ENCODE measurements at regions not wholly inside any gene's neighbourhood (a gene's known extent, or its start where the extent isn't known, plus 50 kb on each side); places are given as distances from the start of the nearest gene placed in this dataset.

- Histone ChIP-seq H3K14ac (ENCODE audit: insufficient read length) (no peak overlapping the region), H3K23me2 (ENCODE audit: low read depth, low read length) (no peaks in the 10 kb centered on the region), H2BK5ac (ENCODE audit: low read depth, low read length) (no peak overlapping the region), H2AFZ (ENCODE audit: low read length) (no peak overlapping the region), H3K4me2 (ENCODE audit: insufficient read depth in 1 of 2, low read depth in 2 of 2, low read length in 2 of 2) (no peak overlapping the region), H3K56ac (replicated peaks; ENCODE audit: insufficient read length, low read depth, low read length) (no peak overlapping the region), H4K91ac (replicated peaks; ENCODE audit: insufficient read length, low read length) (no peak overlapping the region), H3K36me3 (ENCODE audit: control insufficient read depth in 2 of 4, insufficient read depth in 4 of 4, low read length in 3 of 4) (no peaks in the 10 kb centered on the region), H3K9ac (replicated peaks in 1 of 4; ENCODE audit: extremely low read depth in 1 of 4, low read depth in 3 of 4, low read length in 3 of 4) (no peak overlapping the region), H3K9me3 (ENCODE audit: insufficient read depth in 2 of 2, low read depth in 1 of 2, low read length in 1 of 2) (0 out of 4 replicates have a peak, but pooled peaks cover 3 to 7% of the 10 kb centered on the region in 2 experiments), H3K23ac (ENCODE audit: insufficient read length) (no peak overlapping the region), H2AK5ac (ENCODE audit: low read depth, low read length) (no peak overlapping the region), H3K79me2 (ENCODE audit: control insufficient read depth in 1 of 2, insufficient read depth in 2 of 2, low read length in 2 of 2) (no peaks in the 10 kb centered on the region), H4K8ac (ENCODE audit: extremely low read depth, insufficient read depth, low read length) (no peak overlapping the region), H3K27ac (ENCODE audit: low read depth, low read length) (no peak overlapping the region), H4K5ac (ENCODE audit: insufficient read length, low read depth, low read length) (no peak overlapping the region), H3K18ac (ENCODE audit: extremely low read depth, low read length) (no peak overlapping the region), H3K4me1 (replicated peaks in 1 of 4; ENCODE audit: control insufficient read depth in 3 of 4, insufficient read depth in 4 of 4, low read length in 3 of 4) (no peaks in the 10 kb centered on the region), H3K4me3 (ENCODE audit: extremely low read depth in 1 of 4, insufficient read depth in 2 of 4, low read depth in 3 of 4, low read length in 4 of 4) (no peak overlapping the region), H3K27me3 (replicated peaks in 1 of 4; ENCODE audit: control insufficient read depth in 3 of 4, extremely low read depth in 1 of 4, insufficient read depth in 3 of 4, low read length in 3 of 4) (no peaks in the 10 kb centered on the region), H2BK120ac (replicated peaks; ENCODE audit: low read depth, low read length) (no peak overlapping the region), H3K4ac (replicated peaks; ENCODE audit: insufficient read length, low read depth, low read length) (no peak overlapping the region), H2BK20ac (ENCODE audit: low read length) (no peak overlapping the region), H3K79me1 (ENCODE audit: low read depth, low read length) (no peaks in the 10 kb centered on the region), H2BK12ac (ENCODE audit: low read depth, low read length) (no peak overlapping the region), H2BK15ac (ENCODE audit: low read length) (no peak overlapping the region), H4K20me1 (replicated peaks in 1 of 2; ENCODE audit: control insufficient read depth in 1 of 2, insufficient read depth in 2 of 2, low read length in 2 of 2) (no peaks in the 10 kb centered on the region)
- TF ChIP-seq KDM5A (IDR thresholded peaks at IDR 0.05; ENCODE audit: low read length) (no peak), FOSL1 (IDR thresholded peaks at IDR 0.05; ENCODE audit: insufficient read depth, low read depth, low read length) (no peak), SP1 (IDR thresholded peaks at IDR 0.05; ENCODE audit: low read depth, low read length) (no peak), RBBP5 (IDR thresholded peaks at IDR 0.05; ENCODE audit: borderline replicate concordance, low read depth, low read length) (no peak), ZNF274 (IDR thresholded peaks at IDR 0.05; ENCODE audit: borderline replicate concordance, extremely low read depth, low read length) (no peak), TCF12 (IDR thresholded peaks at IDR 0.05; ENCODE audit: low read depth, low read length) (no peak), PHF8 (conservative IDR thresholded peaks at IDR 0.05; ENCODE audit: low read depth, low read length) (no peak), RFX5 (IDR thresholded peaks at IDR 0.05; ENCODE audit: borderline replicate concordance, low read depth, low read length) (no peak), CHD2 (IDR thresholded peaks at IDR 0.05; ENCODE audit: low read length) (no peak), POU5F1 (IDR thresholded peaks at IDR 0.05; ENCODE audit: low read depth, low read length) (no peak), TAF1 (IDR thresholded peaks at IDR 0.05; ENCODE audit: low read depth, low read length) (no peak), SAP30 (IDR thresholded peaks at IDR 0.05; ENCODE audit: insufficient read depth, insufficient replicate concordance, low read length) (no peak)
- TF ChIP-seq, protein P1, sequence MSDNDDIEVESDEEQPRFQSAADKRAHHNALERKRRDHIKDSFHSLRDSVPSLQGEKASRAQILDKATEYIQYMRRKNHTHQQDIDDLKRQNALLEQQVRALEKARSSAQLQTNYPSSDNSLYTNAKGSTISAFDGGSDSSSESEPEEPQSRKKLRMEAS (IDR thresholded peaks at IDR 0.05): no peak
- TF ChIP-seq, protein P2, sequence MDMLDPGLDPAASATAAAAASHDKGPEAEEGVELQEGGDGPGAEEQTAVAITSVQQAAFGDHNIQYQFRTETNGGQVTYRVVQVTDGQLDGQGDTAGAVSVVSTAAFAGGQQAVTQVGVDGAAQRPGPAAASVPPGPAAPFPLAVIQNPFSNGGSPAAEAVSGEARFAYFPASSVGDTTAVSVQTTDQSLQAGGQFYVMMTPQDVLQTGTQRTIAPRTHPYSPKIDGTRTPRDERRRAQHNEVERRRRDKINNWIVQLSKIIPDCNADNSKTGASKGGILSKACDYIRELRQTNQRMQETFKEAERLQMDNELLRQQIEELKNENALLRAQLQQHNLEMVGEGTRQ (IDR thresholded peaks at IDR 0.05; ENCODE audit: low read length): no peak
- ChIA-PET CTCF (ENCODE audit: partially characterized antibody) (no interaction called here), POLR2A (ENCODE audit: partially characterized antibody) (no interaction called here)
- no peak for FAIRE-seq
- no peak for DNase-seq (ENCODE audit: low read depth in 1 of 2, low spot score in 2 of 2)
- 81% methylated on average over 5 of the region's 5 CpGs; no CpG with 5 or more reads in 1 of the 2 experiments for WGBS, 2 experiments (ENCODE audit: extremely low coverage in 1 of 2, insufficient coverage in 1 of 2, insufficient read length in 1 of 2, insufficient replicate concordance in 2 of 2, low coverage in 1 of 2, low lambda C conversion rate in 2 of 2, missing lambda C conversion rate in 1 of 2)
These were observed 87.6 kb upstream of the PPP2R5C start for GRCh38 chr14:101673873-101674272.
